H9 (cell line): ENCODE measurements at regions not wholly inside any gene's neighbourhood (a gene's known extent, or its start where the extent isn't known, plus 50 kb on each side); places are given as distances from the start of the nearest gene placed in this dataset.

Experiments used
- DNase-seq: peaks from one replicate; pipeline ENCODE4 v3.0.0-alpha.2; 2017
- H2AFZ ChIP-seq: one replicate; pipeline ENCODE4 v1.6.1; 2013; ENCODE audit warnings: mild to moderate bottlenecking, low read length, control low read depth, moderate library complexity
- H2AK5ac ChIP-seq: 2 replicates; pipeline ENCODE4 v1.6.1; 2013; ENCODE audit warnings: low read length, control low read depth, mixed read lengths; ENCODE audit not compliant: insufficient read length
- H2BK120ac ChIP-seq: one replicate; pipeline ENCODE4 v1.6.1; 2013; ENCODE audit warnings: low read depth, mild to moderate bottlenecking, low read length, control low read depth, inconsistent platforms; ENCODE audit not compliant: poor library complexity, severe bottlenecking
- H2BK12ac ChIP-seq: 2 replicates; pipeline ENCODE4 v1.6.1; 2013; ENCODE audit warnings: low read length, control low read depth, mixed read lengths, low read depth; ENCODE audit not compliant: insufficient read length
- H2BK15ac ChIP-seq: 2 replicates; pipeline ENCODE4 v1.6.1; 2013; ENCODE audit warnings: low read depth, low read length, control low read depth
- H2BK20ac ChIP-seq: one replicate; pipeline ENCODE4 v1.6.1; 2013; ENCODE audit warnings: low read depth, mild to moderate bottlenecking, low read length, control low read depth, inconsistent platforms; ENCODE audit not compliant: poor library complexity, severe bottlenecking
- H2BK5ac ChIP-seq: 2 replicates; pipeline ENCODE4 v1.6.1; 2013; ENCODE audit warnings: low read length, control low read depth, mixed read lengths; ENCODE audit not compliant: insufficient read length
- H3K14ac ChIP-seq: 2 replicates; pipeline ENCODE4 v1.6.1; 2013; ENCODE audit warnings: low read length, control low read depth; ENCODE audit not compliant: insufficient read depth
- H3K18ac ChIP-seq: 2 replicates; pipeline ENCODE4 v1.6.1; 2013; ENCODE audit warnings: low read depth, mild to moderate bottlenecking, mixed read lengths, low read length, control low read depth; ENCODE audit not compliant: insufficient read length
- H3K23ac ChIP-seq: 2 replicates; pipeline ENCODE4 v1.6.1; 2013; ENCODE audit warnings: low read length, control low read depth, mixed read lengths, low read depth; ENCODE audit not compliant: insufficient read length
- H3K23me2 ChIP-seq: 2 replicates; pipeline ENCODE4 v1.6.1; 2013; ENCODE audit warnings: low read depth, mild to moderate bottlenecking, mixed read lengths, low read length, control low read depth; ENCODE audit not compliant: insufficient read length, poor library complexity, severe bottlenecking
- H3K27ac ChIP-seq: 2 replicates; pipeline ENCODE4 v1.5.1; 2013; ENCODE audit warnings: low read length, control low read depth, mixed read lengths, low read depth; ENCODE audit not compliant: insufficient read length
- H3K27me3 ChIP-seq: 2 replicates; pipeline ENCODE4 v1.6.1; 2013; ENCODE audit warnings: low read length, control low read depth, inconsistent platforms; ENCODE audit not compliant: insufficient read depth
- H3K4ac ChIP-seq: 2 replicates; pipeline ENCODE4 v1.6.1; 2013; ENCODE audit warnings: low read depth, mild to moderate bottlenecking, control low read depth, inconsistent platforms, low read length, moderate library complexity
- H3K4me1 ChIP-seq: 2 replicates; pipeline ENCODE4 v1.6.1; 2013; ENCODE audit warnings: low read length, control low read depth, inconsistent platforms; ENCODE audit not compliant: insufficient read depth
- H3K4me2 ChIP-seq: 2 replicates; pipeline ENCODE4 v1.6.1; 2013; ENCODE audit warnings: low read length, control low read depth, mixed read lengths; ENCODE audit not compliant: insufficient read length, insufficient read depth
- H3K56ac ChIP-seq: 2 replicates; pipeline ENCODE4 v1.6.1; 2013; ENCODE audit warnings: low read depth, mild to moderate bottlenecking, mixed read lengths, low read length, control low read depth; ENCODE audit not compliant: insufficient read length
- H3K79me1 ChIP-seq: 2 replicates; pipeline ENCODE4 v1.6.1; 2013; ENCODE audit warnings: low read depth, mild to moderate bottlenecking, moderate library complexity, low read length, control low read depth, inconsistent platforms; ENCODE audit not compliant: insufficient read depth, poor library complexity, severe bottlenecking
- H3K79me2 ChIP-seq: 2 replicates; pipeline ENCODE4 v1.6.1; 2013; ENCODE audit warnings: low read length, control low read depth, inconsistent platforms; ENCODE audit not compliant: insufficient read depth
- H3K9ac ChIP-seq: 2 replicates; pipeline ENCODE4 v1.6.1; 2013; ENCODE audit warnings: low read length, control low read depth, mixed read lengths; ENCODE audit not compliant: insufficient read length; ENCODE audit errors: extremely low read depth
- H3K9me3 ChIP-seq: one replicate; pipeline ENCODE4 v1.6.1; 2013; ENCODE audit warnings: low read depth, low read length, inconsistent platforms; ENCODE audit not compliant: control insufficient read depth
- H3T11ph ChIP-seq: one replicate; pipeline ENCODE4 v1.6.1; 2013; ENCODE audit warnings: mild to moderate bottlenecking, low read length, control low read depth, inconsistent platforms
- H4K20me1 ChIP-seq: one replicate; pipeline ENCODE4 v1.6.1; 2013; ENCODE audit not compliant: control insufficient read depth, insufficient read length, insufficient read depth
- H4K5ac ChIP-seq: 2 replicates; pipeline ENCODE4 v1.6.1; 2013; ENCODE audit warnings: low read depth, mild to moderate bottlenecking, mixed read lengths, low read length, control low read depth; ENCODE audit not compliant: insufficient read length
- H4K8ac ChIP-seq: replicated peaks from 2 replicates; pipeline ENCODE4 v1.6.1; 2013; ENCODE audit warnings: low read length, control low read depth, mixed read lengths, low read depth; ENCODE audit not compliant: insufficient read length
- H4K91ac ChIP-seq: 2 replicates; pipeline ENCODE4 v1.6.1; 2013; ENCODE audit warnings: low read depth, mild to moderate bottlenecking, moderate library complexity, mixed read lengths, low read length, control low read depth; ENCODE audit not compliant: insufficient read length
- H3K27ac Mint-ChIP-seq, 3 experiments: 2 replicates in 2 of 3; 3 replicates in 1 of 3; pipeline ENCODE4 v1.8.0; 2020 to 2021; ENCODE audit warnings: mixed read lengths in 3 of 3, mild to moderate bottlenecking in 1 of 3, moderate library complexity in 1 of 3
- H3K27me3 Mint-ChIP-seq: 2 replicates; pipeline ENCODE4 v1.8.0; 2021; ENCODE audit warnings: low read depth, mild to moderate bottlenecking, moderate library complexity, mixed read lengths
- H3K36me3 Mint-ChIP-seq, 3 experiments: 2 replicates in 2 of 3; 3 replicates in 1 of 3; pipeline ENCODE4 v1.8.0; 2020 to 2021; ENCODE audit warnings: low read depth in 3 of 3, mixed read lengths in 3 of 3; ENCODE audit not compliant: insufficient read depth in 1 of 3
- H3K4me1 Mint-ChIP-seq, 2 experiments: 2 replicates each; pipeline ENCODE4 v1.8.0; 2020; ENCODE audit warnings: mixed read lengths in 2 of 2
- H3K4me3 Mint-ChIP-seq, 2 experiments: 2 replicates in 1 of 2; 3 replicates in 1 of 2; pipeline ENCODE4 v1.8.0; 2020 to 2021; ENCODE audit warnings: mild to moderate bottlenecking in 2 of 2, mixed read lengths in 2 of 2, moderate library complexity in 1 of 2
- H3K9me3 Mint-ChIP-seq, 2 experiments: 2 replicates in 1 of 2; 3 replicates in 1 of 2; pipeline ENCODE4 v1.8.0; 2020; ENCODE audit warnings: mild to moderate bottlenecking in 2 of 2, mixed read lengths in 2 of 2, moderate library complexity in 1 of 2
- WGBS: extraction: QIAGEN DNeasy Blood & Tissue Kit; methylation state at CpG from one replicate; pipeline ENCODE4 v1.1.7; 2013; ENCODE audit warnings: missing lambda C conversion rate, low lambda C conversion rate, mixed read lengths; ENCODE audit not compliant: insufficient read length; ENCODE audit errors: extremely low coverage; 5-methylcytosine and 5-hydroxymethylcytosine counted together
- TF ChIP-seq, protein P1 (sequence below): fragments of 200-600 bp; sonication (generic); conservative IDR thresholded peaks from 3 replicates; pipeline ENCODE4 v1.8.0; 2021; ENCODE audit warnings: antibody characterized with exemption, mild to moderate bottlenecking

DNA sequence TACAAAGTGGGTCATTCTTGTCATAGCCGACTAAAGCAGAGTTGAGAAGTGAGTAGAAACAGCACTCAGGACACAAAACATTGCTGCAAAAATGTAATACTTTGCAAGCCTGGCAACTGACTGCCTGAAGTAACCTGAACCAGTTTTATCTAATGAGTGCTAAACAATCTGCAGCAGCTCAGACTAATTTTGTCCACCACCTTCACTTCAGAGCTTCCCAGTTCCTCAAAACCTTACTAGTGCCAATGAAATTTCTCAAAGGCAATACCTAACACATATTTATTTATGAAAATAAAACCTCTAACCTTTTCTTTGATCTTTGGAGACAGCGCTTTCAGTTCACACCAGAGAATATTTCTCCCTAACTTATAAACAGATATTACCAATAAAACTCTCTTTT is 56.7 kb upstream of the FKBP1C start:
- no peaks in the 10 kb centered on the region for H3K36me3 Mint-ChIP-seq

More for the DNA sequence above, 56.7 kb upstream of the FKBP1C start:
- Histone ChIP-seq H2AK5ac (no peak overlapping the region), H3K4ac (no peak overlapping the region), H4K8ac (no peak overlapping the region), H3K9ac (no peak overlapping the region), H3K4me1 (no peaks in the 10 kb centered on the region), H3K79me1 (no peaks in the 10 kb centered on the region), H3K27ac (no peak overlapping the region), H3K18ac (no peak overlapping the region), H2BK15ac (no peak overlapping the region), H3K4me2 (no peak overlapping the region), H3K14ac (no peak overlapping the region), H3K9me3 (no peaks in the 10 kb centered on the region), H2AFZ (no peak overlapping the region), H3K27me3 (no peaks in the 10 kb centered on the region), H3T11ph (no peak overlapping the region), H2BK120ac (no peak overlapping the region), H2BK20ac (no peak overlapping the region), H3K23ac (no peak overlapping the region), H4K91ac (no peak overlapping the region), H3K23me2 (no peaks in the 10 kb centered on the region), H4K5ac (no peak overlapping the region), H4K20me1 (no peaks in the 10 kb centered on the region), H2BK5ac (no peak overlapping the region), H2BK12ac (no peak overlapping the region), H3K79me2 (no peaks in the 10 kb centered on the region), H3K56ac (no peak overlapping the region)
- TF ChIP-seq, protein P1, sequence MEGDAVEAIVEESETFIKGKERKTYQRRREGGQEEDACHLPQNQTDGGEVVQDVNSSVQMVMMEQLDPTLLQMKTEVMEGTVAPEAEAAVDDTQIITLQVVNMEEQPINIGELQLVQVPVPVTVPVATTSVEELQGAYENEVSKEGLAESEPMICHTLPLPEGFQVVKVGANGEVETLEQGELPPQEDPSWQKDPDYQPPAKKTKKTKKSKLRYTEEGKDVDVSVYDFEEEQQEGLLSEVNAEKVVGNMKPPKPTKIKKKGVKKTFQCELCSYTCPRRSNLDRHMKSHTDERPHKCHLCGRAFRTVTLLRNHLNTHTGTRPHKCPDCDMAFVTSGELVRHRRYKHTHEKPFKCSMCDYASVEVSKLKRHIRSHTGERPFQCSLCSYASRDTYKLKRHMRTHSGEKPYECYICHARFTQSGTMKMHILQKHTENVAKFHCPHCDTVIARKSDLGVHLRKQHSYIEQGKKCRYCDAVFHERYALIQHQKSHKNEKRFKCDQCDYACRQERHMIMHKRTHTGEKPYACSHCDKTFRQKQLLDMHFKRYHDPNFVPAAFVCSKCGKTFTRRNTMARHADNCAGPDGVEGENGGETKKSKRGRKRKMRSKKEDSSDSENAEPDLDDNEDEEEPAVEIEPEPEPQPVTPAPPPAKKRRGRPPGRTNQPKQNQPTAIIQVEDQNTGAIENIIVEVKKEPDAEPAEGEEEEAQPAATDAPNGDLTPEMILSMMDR: no peak
- no peak overlapping the region for H3K27ac Mint-ChIP-seq
- DNase-seq: no peak
- peaks cover 0 to 1% of the 10 kb centered on the region in 2 experiments; a peak in 1 of 4 replicates for H3K4me1 Mint-ChIP-seq
- no peaks in the 10 kb centered on the region for H3K9me3 Mint-ChIP-seq
- no peaks in the 10 kb centered on the region for H3K27me3 Mint-ChIP-seq
- WGBS: no CpG with 5 or more reads among the region's 2 CpGs
- H3K4me3 Mint-ChIP-seq: no peak overlapping the region
